Activated CD4-positive, alpha-beta T cell treated with anti-CD3 and anti-CD28 coated beads, Interleukin-2, amount 10 ng/mL, durations not matched to agents 24 days and 14 days (primary cell): ENCODE measurements at regions not wholly inside any gene's neighbourhood (a gene's known extent, or its start where the extent isn't known, plus 50 kb on each side); places are given as distances from the start of the nearest gene placed in this dataset.

Experiments
- DNase-seq: peaks from one replicate; pipeline ENCODE4 v3.0.0; 2022
- H3K27ac Mint-ChIP-seq: one replicate; pipeline ENCODE4 v1.8.0; 2022; ENCODE audit warnings: mild to moderate bottlenecking, mixed read lengths
- H3K27me3 Mint-ChIP-seq: one replicate; pipeline ENCODE4 v1.8.0; 2022; ENCODE audit warnings: mixed read lengths
- H3K36me3 Mint-ChIP-seq: one replicate; pipeline ENCODE4 v1.8.0; 2022; ENCODE audit warnings: low read depth, mild to moderate bottlenecking, mixed read lengths
- H3K4me1 Mint-ChIP-seq: one replicate; pipeline ENCODE4 v1.8.0; 2021; ENCODE audit warnings: mixed read lengths
- H3K4me3 Mint-ChIP-seq: one replicate; pipeline ENCODE4 v1.8.0; 2022; ENCODE audit warnings: mild to moderate bottlenecking, moderate library complexity, mixed read lengths
- H3K9me3 Mint-ChIP-seq: one replicate; pipeline ENCODE4 v1.8.0; 2021; ENCODE audit warnings: mixed read lengths
- intact Hi-C: fragments of 100-400 bp; cut with micrococcal nuclease; formaldehyde crosslinking; loops from one replicate; pipeline ENCODE4 v1.15.1; 2023

DNA sequence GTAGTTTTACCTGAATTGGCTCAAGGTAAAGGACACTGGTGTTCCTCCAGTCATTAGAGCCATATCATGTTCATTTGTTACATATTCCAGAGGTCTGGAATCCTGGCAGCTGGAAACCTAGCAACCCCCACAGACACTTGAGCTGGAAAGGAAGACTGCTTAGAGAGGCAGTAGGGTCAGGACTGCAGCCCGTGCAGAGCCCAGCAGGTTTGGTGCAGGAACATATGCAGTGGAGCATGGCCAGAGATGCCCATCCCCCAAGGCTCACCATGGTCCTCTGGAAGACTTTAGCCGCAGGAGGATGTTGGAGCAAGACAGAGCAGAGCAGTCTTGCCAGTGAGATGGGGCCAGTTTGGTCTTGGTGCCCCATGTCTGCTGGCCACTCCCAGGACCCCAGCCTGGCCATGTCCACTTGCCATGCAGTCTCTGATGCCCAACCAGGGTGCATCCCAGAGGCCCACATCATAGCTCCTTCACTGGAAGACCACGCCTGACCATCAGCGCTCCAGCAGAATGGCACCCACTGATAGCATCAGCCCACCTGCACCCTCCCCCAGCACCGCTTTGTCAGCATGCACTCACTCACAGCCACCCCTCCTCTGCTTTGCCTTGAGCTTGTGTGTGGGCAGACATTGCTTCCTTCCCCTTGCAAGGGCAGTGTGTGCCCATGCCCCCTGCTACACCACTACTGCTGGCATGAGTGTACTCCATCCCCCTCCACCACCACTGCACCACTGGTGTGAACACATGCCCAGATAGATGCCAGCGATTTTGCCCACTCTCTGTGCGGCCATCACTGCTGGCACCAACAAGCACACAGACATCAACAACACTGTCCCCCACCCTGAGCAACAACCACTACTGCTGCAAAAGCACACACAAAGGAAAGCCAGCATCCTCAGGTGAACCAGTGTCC lies 190.3 kb upstream of the SPOCK3 start:
- Mint-ChIP-seq H3K36me3 (no peaks in the 10 kb centered on the region), H3K27ac (no peak overlapping the region), H3K27me3 (no peaks in the 10 kb centered on the region), H3K9me3 (no peaks in the 10 kb centered on the region), H3K4me1 (no peaks in the 10 kb centered on the region), H3K4me3 (no peak overlapping the region)
- intact Hi-C loops, result no loop called here
- no peak for DNase-seq

DNA sequence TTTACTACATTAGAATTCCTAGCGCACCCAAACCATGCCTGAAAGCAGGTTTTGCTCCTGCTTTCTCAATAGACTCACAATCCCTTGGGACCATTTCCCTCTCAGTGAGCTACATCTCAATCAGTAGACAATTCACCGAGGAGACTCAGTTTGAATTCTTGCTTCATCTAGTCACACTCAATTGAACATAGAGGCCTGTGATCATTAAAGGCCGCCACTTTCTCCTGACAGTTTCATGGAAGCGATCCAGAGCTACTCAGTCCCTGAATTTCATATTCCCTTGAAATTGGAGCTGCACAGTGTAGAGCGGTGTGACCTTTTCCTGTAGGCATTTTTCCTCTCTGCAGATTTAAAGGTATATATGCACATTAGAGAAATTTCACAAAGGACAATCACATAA lies 193.9 kb upstream of the SPOCK3 start:
- Mint-ChIP-seq H3K36me3 (no peaks in the 10 kb centered on the region), H3K4me1 (no peaks in the 10 kb centered on the region), H3K27ac (no peak overlapping the region), H3K9me3 (no peaks in the 10 kb centered on the region), H3K27me3 (no peaks in the 10 kb centered on the region), H3K4me3 (no peak overlapping the region)
- intact Hi-C loops, result no loop called here
- no peak for DNase-seq

- intact Hi-C loops, result no loop called here
- no peak overlapping the region for H3K4me3 Mint-ChIP-seq
These were observed 197.1 kb upstream of the SPOCK3 start for GRCh38 chr4:167431371-167431770.

DNA sequence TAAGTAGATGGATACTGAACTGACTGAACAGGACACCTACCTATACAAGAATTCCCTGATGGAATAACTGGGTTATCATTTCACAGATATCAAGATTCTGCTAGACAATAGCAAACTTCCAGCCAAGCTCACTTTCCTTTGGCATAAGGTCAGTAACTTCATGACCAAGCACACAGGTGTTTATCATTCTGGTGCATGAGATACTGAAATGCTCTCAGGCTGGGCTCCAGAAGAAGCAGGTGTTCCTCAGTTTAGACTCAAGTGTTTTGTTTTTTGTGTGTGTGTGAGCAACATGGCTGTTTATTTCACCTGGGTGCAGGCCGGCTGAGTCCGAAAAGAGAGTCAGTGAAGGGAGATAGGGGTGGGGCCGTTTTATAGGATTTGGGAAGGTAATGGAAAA lies 201.5 kb upstream of the SPOCK3 start:
- Mint-ChIP-seq H3K9me3 (no peaks in the 10 kb centered on the region), H3K4me1 (no peaks in the 10 kb centered on the region), H3K36me3 (no peaks in the 10 kb centered on the region), H3K4me3 (no peak overlapping the region), H3K27me3 (no peaks in the 10 kb centered on the region), H3K27ac (no peak overlapping the region)
- intact Hi-C loops, result no loop called here
- DNase-seq, result no peak

More at GRCh38 chr4:167431371-167431770, 197.1 kb upstream of the SPOCK3 start:
- Mint-ChIP-seq H3K36me3 (no peaks in the 10 kb centered on the region), H3K27ac (no peak overlapping the region), H3K27me3 (no peaks in the 10 kb centered on the region), H3K4me1 (no peaks in the 10 kb centered on the region), H3K9me3 (no peaks in the 10 kb centered on the region)
- no peak for DNase-seq

- H3K36me3 Mint-ChIP-seq, result no peaks in the 10 kb centered on the region
- H3K27me3 Mint-ChIP-seq, result no peaks in the 10 kb centered on the region
- intact Hi-C loops, result no loop called here
These were observed 209.5 kb upstream of the SPOCK3 start for GRCh38 chr4:167443841-167444240.

GRCh38 chr4:167452922-167453430 lies 218.7 kb upstream of the SPOCK3 start:
- no peak overlapping the region for H3K4me3 Mint-ChIP-seq
- no peaks in the 10 kb centered on the region for H3K27me3 Mint-ChIP-seq
- no peaks in the 10 kb centered on the region for H3K9me3 Mint-ChIP-seq
- no peaks in the 10 kb centered on the region for H3K4me1 Mint-ChIP-seq
- intact Hi-C loops, result no loop called here
- no peak overlapping the region for H3K27ac Mint-ChIP-seq
- no peak for DNase-seq
- no peaks in the 10 kb centered on the region for H3K36me3 Mint-ChIP-seq

More at GRCh38 chr4:167443841-167444240, 209.5 kb upstream of the SPOCK3 start:
- no peak for DNase-seq
- no peaks in the 10 kb centered on the region for H3K9me3 Mint-ChIP-seq
- no peak overlapping the region for H3K4me3 Mint-ChIP-seq
- H3K4me1 Mint-ChIP-seq, result no peaks in the 10 kb centered on the region
- no peak overlapping the region for H3K27ac Mint-ChIP-seq

- no peaks in the 10 kb centered on the region for H3K9me3 Mint-ChIP-seq
- intact Hi-C loops, result no loop called here
- DNase-seq, result no peak
- H3K36me3 Mint-ChIP-seq, result no peaks in the 10 kb centered on the region
- no peak overlapping the region for H3K27ac Mint-ChIP-seq
- H3K4me1 Mint-ChIP-seq, result no peaks in the 10 kb centered on the region
- no peak overlapping the region for H3K4me3 Mint-ChIP-seq
- no peaks in the 10 kb centered on the region for H3K27me3 Mint-ChIP-seq
These were observed 222.3 kb upstream of the SPOCK3 start for GRCh38 chr4:167456619-167457018.

GRCh38 chr4:167469436-167469835 lies 235.1 kb upstream of the SPOCK3 start:
- intact Hi-C loops, result no loop called here
- no peaks in the 10 kb centered on the region for H3K36me3 Mint-ChIP-seq
- no peaks in the 10 kb centered on the region for H3K9me3 Mint-ChIP-seq
- no peak for DNase-seq
- no peak overlapping the region for H3K4me3 Mint-ChIP-seq
- H3K27me3 Mint-ChIP-seq, result no peaks in the 10 kb centered on the region
- no peak overlapping the region for H3K27ac Mint-ChIP-seq
- no peaks in the 10 kb centered on the region for H3K4me1 Mint-ChIP-seq

- no peak for DNase-seq
- H3K9me3 Mint-ChIP-seq, result no peaks in the 10 kb centered on the region
- no peaks in the 10 kb centered on the region for H3K27me3 Mint-ChIP-seq
- no peak overlapping the region for H3K4me3 Mint-ChIP-seq
- H3K4me1 Mint-ChIP-seq, result no peaks in the 10 kb centered on the region
- no peaks in the 10 kb centered on the region for H3K36me3 Mint-ChIP-seq
- no peak overlapping the region for H3K27ac Mint-ChIP-seq
- intact Hi-C loops, result no loop called here
These were observed 241.7 kb upstream of the SPOCK3 start for GRCh38 chr4:167475951-167476350.

GRCh38 chr4:167492007-167492406 lies 257.7 kb upstream of the SPOCK3 start:
- DNase-seq, result no peak
- Mint-ChIP-seq H3K4me1 (no peaks in the 10 kb centered on the region), H3K36me3 (no peaks in the 10 kb centered on the region), H3K27me3 (no peaks in the 10 kb centered on the region), H3K4me3 (no peak overlapping the region), H3K27ac (no peak overlapping the region), H3K9me3 (no peaks in the 10 kb centered on the region)
- intact Hi-C loops, result no loop called here

DNA sequence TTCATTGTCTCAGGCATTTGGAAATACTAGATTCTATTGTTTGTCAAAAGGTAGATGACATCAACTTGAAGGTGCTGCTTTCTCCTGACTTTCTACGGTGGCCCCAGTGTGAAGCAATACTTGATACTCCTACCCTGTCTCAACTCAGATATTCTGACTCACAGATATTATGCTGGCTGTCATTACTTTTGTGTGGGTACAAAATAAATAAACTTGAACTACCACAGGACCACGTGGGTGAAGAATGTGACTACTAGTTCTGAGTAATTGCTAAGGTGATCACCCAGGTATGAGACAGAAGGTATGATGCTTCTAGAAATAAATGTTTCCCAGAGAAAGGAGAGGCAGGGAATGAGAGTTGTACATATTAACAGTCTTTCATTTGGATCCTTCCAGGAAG lies 275.3 kb upstream of the SPOCK3 start:
- no peaks in the 10 kb centered on the region for H3K4me1 Mint-ChIP-seq
- H3K36me3 Mint-ChIP-seq, result no peaks in the 10 kb centered on the region
- H3K9me3 Mint-ChIP-seq, result no peaks in the 10 kb centered on the region
- H3K27ac Mint-ChIP-seq, result no peak overlapping the region
- no peak overlapping the region for H3K4me3 Mint-ChIP-seq
- intact Hi-C loops, result no loop called here
- DNase-seq, result no peak
- no peaks in the 10 kb centered on the region for H3K27me3 Mint-ChIP-seq

GRCh38 chr4:167524091-167524490 lies 289.8 kb upstream of the SPOCK3 start:
- no peak for DNase-seq
- Mint-ChIP-seq H3K27ac (no peak overlapping the region), H3K4me3 (no peak overlapping the region), H3K36me3 (no peaks in the 10 kb centered on the region), H3K9me3 (no peaks in the 10 kb centered on the region), H3K4me1 (no peaks in the 10 kb centered on the region), H3K27me3 (no peaks in the 10 kb centered on the region)
- intact Hi-C loops, result no loop called here

GRCh38 chr4:167537761-167538160 lies 303.5 kb upstream of the SPOCK3 start:
- Mint-ChIP-seq H3K4me1 (no peaks in the 10 kb centered on the region), H3K9me3 (no peaks in the 10 kb centered on the region), H3K36me3 (no peaks in the 10 kb centered on the region), H3K27ac (no peak overlapping the region), H3K4me3 (no peak overlapping the region), H3K27me3 (no peaks in the 10 kb centered on the region)
- DNase-seq, result no peak
- intact Hi-C loops, result no loop called here

GRCh38 chr4:167541286-167541685 lies 307.0 kb upstream of the SPOCK3 start:
- Mint-ChIP-seq H3K36me3 (no peaks in the 10 kb centered on the region), H3K9me3 (no peaks in the 10 kb centered on the region), H3K4me1 (no peaks in the 10 kb centered on the region), H3K27me3 (no peaks in the 10 kb centered on the region), H3K27ac (no peak overlapping the region), H3K4me3 (no peak overlapping the region)
- no peak for DNase-seq
- intact Hi-C loops, result no loop called here

DNA sequence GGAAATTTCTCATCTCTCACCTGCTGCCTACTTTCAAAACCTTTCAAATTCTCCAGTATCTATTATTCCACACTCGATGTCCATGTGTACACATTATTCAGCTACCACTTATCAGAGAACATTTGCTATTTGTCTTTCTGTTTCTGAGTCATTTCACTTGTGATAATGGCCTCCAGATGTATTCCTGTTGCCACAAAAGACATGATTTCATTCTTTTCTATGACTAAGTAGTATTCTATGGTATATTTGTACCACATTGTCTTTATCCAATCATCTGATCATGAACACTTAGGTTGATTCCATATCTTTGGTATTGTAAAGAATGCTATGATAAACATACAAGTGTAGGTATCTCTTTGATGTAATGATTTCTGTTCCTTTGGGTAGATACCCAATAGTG lies 310.1 kb upstream of the SPOCK3 start:
- no peaks in the 10 kb centered on the region for H3K36me3 Mint-ChIP-seq

More for the DNA sequence above, 310.1 kb upstream of the SPOCK3 start:
- no peak overlapping the region for H3K27ac Mint-ChIP-seq
- no peak for DNase-seq
- intact Hi-C loops, result no loop called here
- no peaks in the 10 kb centered on the region for H3K27me3 Mint-ChIP-seq
- H3K4me1 Mint-ChIP-seq, result no peaks in the 10 kb centered on the region
- H3K4me3 Mint-ChIP-seq, result no peak overlapping the region
- no peaks in the 10 kb centered on the region for H3K9me3 Mint-ChIP-seq
